ENCODE measurements at regions not wholly inside any gene's neighbourhood (a gene's known extent, or its start where the extent isn't known, plus 50 kb on each side); places are given as distances from the start of the nearest gene placed in this dataset.

DNA sequence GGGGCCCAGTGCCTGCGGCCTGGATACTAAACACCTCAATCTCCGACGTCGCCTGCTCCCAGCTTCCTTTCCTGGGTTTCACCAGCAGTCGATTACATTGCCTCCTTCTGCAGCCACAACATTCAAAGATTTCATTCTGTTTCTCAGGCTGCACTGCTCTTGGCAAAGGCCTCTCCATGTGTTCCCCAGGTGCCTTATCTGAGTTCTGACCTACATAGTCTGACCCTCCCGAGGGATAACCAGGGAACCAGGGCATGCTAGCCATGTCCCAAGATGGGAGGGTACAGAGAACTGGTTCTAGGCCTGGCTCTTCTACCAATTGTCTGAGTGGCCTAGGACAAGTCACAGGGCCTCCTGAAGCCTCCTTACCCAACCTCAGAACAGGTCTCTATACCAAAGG is 62.2 kb upstream of the ACSL1 start:
- Mint-ChIP-seq H3K4me3 (no peak overlapping the region), H3K27me3 (ENCODE audit: low read depth) (peaks cover 1% of the 10 kb centered on the region), H3K27ac (no peak overlapping the region), H3K4me1 (peaks cover 2% of the 10 kb centered on the region), H3K9me3 (no peaks in the 10 kb centered on the region), H3K36me3 (no peaks in the 10 kb centered on the region)
- TF ChIP-seq, protein P1, sequence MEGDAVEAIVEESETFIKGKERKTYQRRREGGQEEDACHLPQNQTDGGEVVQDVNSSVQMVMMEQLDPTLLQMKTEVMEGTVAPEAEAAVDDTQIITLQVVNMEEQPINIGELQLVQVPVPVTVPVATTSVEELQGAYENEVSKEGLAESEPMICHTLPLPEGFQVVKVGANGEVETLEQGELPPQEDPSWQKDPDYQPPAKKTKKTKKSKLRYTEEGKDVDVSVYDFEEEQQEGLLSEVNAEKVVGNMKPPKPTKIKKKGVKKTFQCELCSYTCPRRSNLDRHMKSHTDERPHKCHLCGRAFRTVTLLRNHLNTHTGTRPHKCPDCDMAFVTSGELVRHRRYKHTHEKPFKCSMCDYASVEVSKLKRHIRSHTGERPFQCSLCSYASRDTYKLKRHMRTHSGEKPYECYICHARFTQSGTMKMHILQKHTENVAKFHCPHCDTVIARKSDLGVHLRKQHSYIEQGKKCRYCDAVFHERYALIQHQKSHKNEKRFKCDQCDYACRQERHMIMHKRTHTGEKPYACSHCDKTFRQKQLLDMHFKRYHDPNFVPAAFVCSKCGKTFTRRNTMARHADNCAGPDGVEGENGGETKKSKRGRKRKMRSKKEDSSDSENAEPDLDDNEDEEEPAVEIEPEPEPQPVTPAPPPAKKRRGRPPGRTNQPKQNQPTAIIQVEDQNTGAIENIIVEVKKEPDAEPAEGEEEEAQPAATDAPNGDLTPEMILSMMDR (IDR thresholded peaks at IDR 0.05; ENCODE audit: unreplicated experiment): no peak
- DNase-seq (ENCODE audit: low spot score in 2 of 2, unreplicated experiment in 2 of 2): no peak

DNA sequence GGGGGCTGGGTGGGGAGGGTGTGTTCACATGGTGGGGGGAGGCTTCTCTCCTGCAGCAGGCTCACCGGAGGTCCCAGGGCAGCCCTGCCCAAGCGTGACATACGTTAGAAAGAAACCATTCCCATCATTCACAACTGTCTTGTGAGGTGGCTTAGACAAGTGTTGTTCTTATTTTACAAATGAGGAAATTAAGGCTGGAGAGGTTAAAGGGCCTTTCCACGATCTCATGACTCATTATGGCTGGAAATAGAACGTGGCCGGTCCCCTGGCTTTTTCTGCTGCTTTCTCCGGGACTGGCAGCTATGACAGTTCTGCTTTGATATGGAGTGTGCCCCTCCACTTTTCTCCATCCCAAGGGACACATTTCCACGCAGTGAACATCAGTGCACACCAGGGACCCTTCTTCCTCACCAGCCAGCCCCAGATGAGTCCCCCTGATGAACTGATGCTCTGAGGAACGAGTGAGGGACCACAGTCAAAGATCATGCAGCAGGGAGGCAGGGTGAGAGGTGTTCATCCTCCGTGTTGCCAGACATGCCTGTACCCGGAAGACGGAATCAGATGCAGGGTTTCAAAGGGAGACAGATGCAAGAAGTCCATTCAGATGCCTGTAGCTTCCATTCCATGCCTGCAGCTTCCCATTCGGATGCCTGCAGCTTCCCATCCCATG is 64.0 kb upstream of the ACSL1 start:
- TF ChIP-seq, protein P1 (IDR thresholded peaks at IDR 0.05; ENCODE audit: unreplicated experiment): no peak
- no peak for DNase-seq (ENCODE audit: low spot score in 2 of 2, unreplicated experiment in 2 of 2)
- no peak overlapping the region for H3K27ac Mint-ChIP-seq
- peaks cover 7% of the 10 kb centered on the region for H3K9me3 Mint-ChIP-seq
- no peak overlapping the region for H3K4me3 Mint-ChIP-seq
- no peaks in the 10 kb centered on the region for H3K36me3 Mint-ChIP-seq
- no peaks in the 10 kb centered on the region for H3K4me1 Mint-ChIP-seq
- H3K27me3 Mint-ChIP-seq (ENCODE audit: low read depth): peaks cover 4% of the 10 kb centered on the region

DNA sequence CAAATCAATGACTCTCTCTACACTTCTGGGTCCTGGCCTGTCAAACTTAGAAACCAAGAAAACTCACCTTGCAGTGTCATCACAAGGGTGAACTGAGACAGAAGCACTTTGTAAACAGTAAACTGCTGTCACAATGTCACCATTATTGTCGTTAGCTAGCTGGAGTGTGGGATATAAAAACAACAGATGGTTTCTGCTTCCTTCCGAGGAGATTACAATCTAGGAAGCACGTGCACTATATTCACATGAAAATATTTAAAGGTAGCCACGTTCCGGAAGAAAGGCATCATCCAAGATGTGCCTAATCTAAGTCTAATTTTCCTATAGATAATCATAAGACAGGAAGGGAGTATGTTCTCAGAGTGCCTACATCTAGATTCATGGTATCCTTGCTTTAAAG is 64.7 kb upstream of the ACSL1 start:
- H3K27ac Mint-ChIP-seq: no peak overlapping the region
- no peak for DNase-seq (ENCODE audit: low spot score in 2 of 2, unreplicated experiment in 2 of 2)
- no peaks in the 10 kb centered on the region for H3K4me1 Mint-ChIP-seq
- no peaks in the 10 kb centered on the region for H3K36me3 Mint-ChIP-seq
- H3K4me3 Mint-ChIP-seq: no peak overlapping the region
- H3K9me3 Mint-ChIP-seq: peaks cover 7% of the 10 kb centered on the region
- TF ChIP-seq, protein P1 (IDR thresholded peaks at IDR 0.05; ENCODE audit: unreplicated experiment): no peak
- peaks cover 4% of the 10 kb centered on the region for H3K27me3 Mint-ChIP-seq (ENCODE audit: low read depth)

DNA sequence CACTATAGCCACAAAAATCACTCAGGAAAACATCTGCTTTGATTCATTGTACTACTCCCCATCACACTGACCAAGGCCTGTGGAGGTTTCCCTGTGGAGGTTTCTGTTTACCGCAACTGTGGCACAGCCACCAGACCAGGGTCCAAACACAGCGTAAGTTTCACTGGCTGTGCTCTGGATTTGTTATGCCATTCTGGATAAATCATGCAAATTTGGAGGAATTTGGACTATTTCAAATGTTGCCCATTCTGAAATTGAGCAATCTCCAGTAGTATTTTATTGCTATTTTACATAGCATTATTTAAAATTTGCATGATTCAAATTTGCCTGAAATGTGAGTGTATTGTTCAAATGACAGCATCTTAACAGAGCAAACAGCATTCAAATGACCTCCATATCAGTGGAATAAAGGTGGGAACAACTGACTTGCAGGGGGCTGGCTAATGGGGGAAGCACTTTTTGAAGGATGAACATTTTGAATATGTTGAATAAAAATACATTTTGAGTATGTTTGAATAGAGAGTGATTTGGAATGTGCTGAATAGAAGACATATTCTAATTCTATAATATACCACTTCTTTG is 66.1 kb upstream of the ACSL1 start:
- TF ChIP-seq, protein P1 (IDR thresholded peaks at IDR 0.05; ENCODE audit: unreplicated experiment): no peak
- H3K27me3 Mint-ChIP-seq (ENCODE audit: low read depth): peaks cover 4% of the 10 kb centered on the region
- DNase-seq (ENCODE audit: low spot score in 2 of 2, unreplicated experiment in 2 of 2): no peak

DNA sequence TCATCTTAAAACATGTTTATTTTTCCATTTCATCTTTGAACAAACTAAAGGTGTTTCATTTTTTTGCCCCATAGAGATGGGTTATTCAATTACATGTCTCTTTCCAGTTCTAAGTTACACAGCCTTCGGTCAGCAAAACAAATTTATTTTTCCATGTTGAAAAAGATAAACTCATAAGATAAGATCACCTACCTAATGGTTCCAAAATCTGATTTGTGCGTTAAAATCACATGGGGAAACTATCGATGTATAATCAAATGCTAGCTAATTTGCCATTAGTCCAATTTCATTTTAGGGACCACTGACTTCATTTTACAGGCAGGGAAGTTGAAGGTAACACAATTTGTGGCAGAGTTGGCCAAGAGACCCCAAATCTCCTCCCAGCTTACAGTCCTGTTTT is 67.2 kb upstream of the ACSL1 start:
- H3K4me3 Mint-ChIP-seq: no peak overlapping the region
- TF ChIP-seq, protein P1 (IDR thresholded peaks at IDR 0.05; ENCODE audit: unreplicated experiment): no peak
- H3K36me3 Mint-ChIP-seq: no peaks in the 10 kb centered on the region

More for the DNA sequence above, 66.1 kb upstream of the ACSL1 start:
- Mint-ChIP-seq H3K36me3 (no peaks in the 10 kb centered on the region), H3K9me3 (peaks cover 7% of the 10 kb centered on the region), H3K4me1 (no peaks in the 10 kb centered on the region), H3K4me3 (no peak overlapping the region), H3K27ac (no peak overlapping the region)

More for the DNA sequence above, 67.2 kb upstream of the ACSL1 start:
- Mint-ChIP-seq H3K27ac (no peak overlapping the region), H3K27me3 (ENCODE audit: low read depth) (peaks cover 3% of the 10 kb centered on the region), H3K9me3 (peaks cover 7% of the 10 kb centered on the region), H3K4me1 (no peaks in the 10 kb centered on the region)
- no peak for DNase-seq (ENCODE audit: low spot score in 2 of 2, unreplicated experiment in 2 of 2)

Measured in mesothelial cell of epicardium (in vitro differentiated cells).